ENCODE measurements at regions not wholly inside any gene's neighbourhood (a gene's known extent, or its start where the extent isn't known, plus 50 kb on each side); places are given as distances from the start of the nearest gene placed in this dataset.

GRCh38 chr1:105934806-105935205, 1121.7 kb upstream of the PRMT6 start:
- H3K27ac Mint-ChIP-seq: no peak overlapping the region
- H3K4me1 Mint-ChIP-seq: no peaks in the 10 kb centered on the region
- no peak overlapping the region for H3K4me3 Mint-ChIP-seq

More at GRCh38 chr1:105934806-105935205, 1121.7 kb upstream of the PRMT6 start:
- WGBS (ENCODE audit: extremely low coverage, insufficient read length, low lambda C conversion rate): no CpG with 5 or more reads among the region's 1 CpG
- H2AFZ ChIP-seq (ENCODE audit: low read length): no peak overlapping the region
- H4K91ac ChIP-seq (ENCODE audit: insufficient read length, low read depth, low read length): no peak overlapping the region
- H3K18ac ChIP-seq (ENCODE audit: insufficient read length, low read depth, low read length): no peak overlapping the region
- no peaks in the 10 kb centered on the region for H3K23me2 ChIP-seq (ENCODE audit: insufficient read length, low read depth, low read length, poor library complexity, severe bottlenecking)
- H2BK5ac ChIP-seq (ENCODE audit: insufficient read length, low read length): no peak overlapping the region
- no peaks in the 10 kb centered on the region for H3K79me2 ChIP-seq (ENCODE audit: insufficient read depth, low read length)
- H3K4ac ChIP-seq (ENCODE audit: low read depth, low read length): no peak overlapping the region
- TF ChIP-seq CTCF (conservative IDR thresholded peaks at IDR 0.05): no peak
- H3K27ac ChIP-seq (ENCODE audit: insufficient read length, low read depth, low read length): no peak overlapping the region
- Mint-ChIP-seq H3K36me3 (ENCODE audit: insufficient read depth in 1 of 3, low read depth in 3 of 3) (peaks cover 3 to 27% (median 7%) of the 10 kb centered on the region in 3 experiments; a peak in 6 of 7 replicates), H3K9me3 (peaks cover 26 to 31% of the 10 kb centered on the region in 2 experiments), H3K27me3 (ENCODE audit: low read depth) (no peaks in the 10 kb centered on the region)
- no peaks in the 10 kb centered on the region for H4K20me1 ChIP-seq (ENCODE audit: control insufficient read depth, insufficient read depth, insufficient read length)
- no peak overlapping the region for H3K56ac ChIP-seq (ENCODE audit: insufficient read length, low read depth, low read length)
- no peak overlapping the region for H3T11ph ChIP-seq (ENCODE audit: low read length)
- no peak overlapping the region for H2BK12ac ChIP-seq (ENCODE audit: insufficient read length, low read depth, low read length)
- H3K79me1 ChIP-seq (ENCODE audit: insufficient read depth, low read depth, low read length, poor library complexity, severe bottlenecking): no peaks in the 10 kb centered on the region
- H2BK20ac ChIP-seq (ENCODE audit: low read depth, low read length, poor library complexity, severe bottlenecking): no peak overlapping the region
- no peak overlapping the region for H4K5ac ChIP-seq (ENCODE audit: insufficient read length, low read depth, low read length)
- H3K14ac ChIP-seq (ENCODE audit: insufficient read depth, low read length): no peak overlapping the region
- no peak overlapping the region for H3K9ac ChIP-seq (ENCODE audit: extremely low read depth, insufficient read length, low read length)
- H2BK120ac ChIP-seq (ENCODE audit: low read depth, low read length, poor library complexity, severe bottlenecking): no peak overlapping the region
- H3K23ac ChIP-seq (ENCODE audit: insufficient read length, low read depth, low read length): no peak overlapping the region
- no peak overlapping the region for H3K4me2 ChIP-seq (ENCODE audit: insufficient read depth, insufficient read length, low read length)
- H3K4me1 ChIP-seq (ENCODE audit: insufficient read depth, low read length): no peaks in the 10 kb centered on the region
- H4K8ac ChIP-seq (replicated peaks; ENCODE audit: insufficient read length, low read depth, low read length): no peak overlapping the region
- no peak for DNase-seq
- H3K9me3 ChIP-seq (ENCODE audit: control insufficient read depth, low read depth, low read length): no peaks in the 10 kb centered on the region
- no peaks in the 10 kb centered on the region for H3K27me3 ChIP-seq (ENCODE audit: insufficient read depth, low read length)
- no peak overlapping the region for H2AK5ac ChIP-seq (ENCODE audit: insufficient read length, low read length)
- H2BK15ac ChIP-seq (ENCODE audit: low read depth, low read length): no peak overlapping the region

All from H9 (cell line).